Fibroblast of mammary gland (primary cell): ENCODE measurements at regions not wholly inside any gene's neighbourhood (a gene's known extent, or its start where the extent isn't known, plus 50 kb on each side); places are given as distances from the start of the nearest gene placed in this dataset.
"Not testable (repeated sequence)": the region's sequence is repeated elsewhere in the genome, so short reads cannot be mapped to it uniquely, and the experiment has no call there.

ENCODE experiments used
- DNase-seq: peaks from one replicate; pipeline ENCODE4 v3.0.0-alpha.2; 2010; ENCODE audit warnings: low read depth
- H3K4me3 ChIP-seq: 2 replicates; pipeline ENCODE4 v1.5.1; 2011; ENCODE audit warnings: low read depth, mild to moderate bottlenecking, low read length, moderate library complexity; ENCODE audit not compliant: control insufficient read depth
- TF ChIP-seq, protein P1 (sequence below): conservative IDR thresholded peaks from 2 replicates; pipeline ENCODE4 v1.5.1; 2011; ENCODE audit warnings: low read depth, low read length, inconsistent platforms; ENCODE audit not compliant: control insufficient read depth, insufficient read depth

DNA sequence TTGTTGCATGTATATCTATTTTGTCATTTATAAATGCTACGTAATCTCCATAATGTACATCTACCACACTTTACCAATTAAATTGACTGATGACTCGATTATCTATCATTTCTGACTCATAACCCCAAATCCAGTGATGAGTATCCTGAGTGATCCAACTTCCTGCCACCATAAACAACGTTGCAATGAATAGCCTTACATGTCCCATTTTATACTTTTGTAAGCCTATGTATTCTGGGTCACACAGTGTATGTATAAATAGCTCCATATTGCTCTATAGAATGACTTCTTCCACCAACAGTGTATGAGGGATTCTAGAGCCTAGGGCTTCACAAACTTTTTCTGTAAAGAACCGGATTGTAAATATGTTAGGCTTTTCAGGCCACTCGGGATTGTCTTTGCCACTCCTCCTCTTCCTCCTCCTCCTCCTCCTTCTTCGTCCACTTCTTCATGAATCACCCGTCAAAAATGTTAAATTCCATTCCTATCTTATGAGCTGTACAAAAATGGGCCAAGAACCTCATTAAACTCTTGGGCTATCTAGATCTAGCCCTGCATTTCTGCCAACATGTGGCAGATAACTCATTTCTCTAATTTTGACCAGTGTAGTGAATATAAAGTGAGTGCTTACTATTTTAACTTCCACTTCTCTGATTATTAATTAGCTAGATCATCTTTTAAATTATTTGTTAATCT, 672.2 kb upstream of the AMOT start:
- peak; percentile 86 for DNase-seq
- TF ChIP-seq, protein P1, sequence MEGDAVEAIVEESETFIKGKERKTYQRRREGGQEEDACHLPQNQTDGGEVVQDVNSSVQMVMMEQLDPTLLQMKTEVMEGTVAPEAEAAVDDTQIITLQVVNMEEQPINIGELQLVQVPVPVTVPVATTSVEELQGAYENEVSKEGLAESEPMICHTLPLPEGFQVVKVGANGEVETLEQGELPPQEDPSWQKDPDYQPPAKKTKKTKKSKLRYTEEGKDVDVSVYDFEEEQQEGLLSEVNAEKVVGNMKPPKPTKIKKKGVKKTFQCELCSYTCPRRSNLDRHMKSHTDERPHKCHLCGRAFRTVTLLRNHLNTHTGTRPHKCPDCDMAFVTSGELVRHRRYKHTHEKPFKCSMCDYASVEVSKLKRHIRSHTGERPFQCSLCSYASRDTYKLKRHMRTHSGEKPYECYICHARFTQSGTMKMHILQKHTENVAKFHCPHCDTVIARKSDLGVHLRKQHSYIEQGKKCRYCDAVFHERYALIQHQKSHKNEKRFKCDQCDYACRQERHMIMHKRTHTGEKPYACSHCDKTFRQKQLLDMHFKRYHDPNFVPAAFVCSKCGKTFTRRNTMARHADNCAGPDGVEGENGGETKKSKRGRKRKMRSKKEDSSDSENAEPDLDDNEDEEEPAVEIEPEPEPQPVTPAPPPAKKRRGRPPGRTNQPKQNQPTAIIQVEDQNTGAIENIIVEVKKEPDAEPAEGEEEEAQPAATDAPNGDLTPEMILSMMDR: no peak
- no peak overlapping the region for H3K4me3 ChIP-seq

DNA sequence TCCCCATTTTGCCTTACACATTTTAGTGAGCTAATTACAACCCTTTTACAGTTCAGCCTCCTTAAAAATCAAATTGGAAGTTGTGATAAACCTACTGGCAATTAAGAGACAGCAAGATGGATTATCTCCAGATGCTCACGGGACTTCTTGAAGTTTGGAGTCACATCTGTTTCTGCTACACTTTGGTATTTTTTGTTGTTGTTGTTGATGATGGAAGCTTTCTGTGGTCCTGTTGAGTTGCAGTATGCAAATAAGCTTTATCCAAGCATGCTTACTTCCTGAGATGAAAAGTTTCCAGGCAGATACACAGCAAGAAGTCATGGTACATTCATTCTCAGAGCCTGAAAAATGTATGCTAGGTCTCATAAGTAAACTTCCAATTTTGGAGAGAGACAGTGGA, 670.0 kb upstream of the AMOT start:
- peak; percentile 6 for DNase-seq
- TF ChIP-seq, protein P1: no peak
- no peak overlapping the region for H3K4me3 ChIP-seq

DNA sequence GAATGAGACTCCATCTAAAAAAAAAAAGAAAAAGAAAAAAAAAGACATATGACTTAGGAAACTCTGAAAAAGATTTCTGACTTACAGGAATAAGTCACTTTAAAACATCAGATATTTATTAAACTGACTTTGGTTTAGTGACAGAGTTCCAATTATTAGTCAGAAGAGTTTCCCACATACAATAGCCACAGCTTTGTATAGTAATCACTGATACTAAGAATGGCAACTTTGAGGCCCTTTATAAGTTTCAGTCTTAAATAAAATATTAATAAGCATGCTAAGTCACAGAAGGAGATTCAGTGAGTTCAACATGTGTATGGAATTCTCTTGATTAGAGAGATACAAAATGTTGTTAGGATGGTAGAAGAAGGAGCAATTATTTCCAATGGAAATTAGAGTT, 652.3 kb upstream of the AMOT start:
- TF ChIP-seq, protein P1: no peak
- no peak for DNase-seq
- no peak overlapping the region for H3K4me3 ChIP-seq

DNA sequence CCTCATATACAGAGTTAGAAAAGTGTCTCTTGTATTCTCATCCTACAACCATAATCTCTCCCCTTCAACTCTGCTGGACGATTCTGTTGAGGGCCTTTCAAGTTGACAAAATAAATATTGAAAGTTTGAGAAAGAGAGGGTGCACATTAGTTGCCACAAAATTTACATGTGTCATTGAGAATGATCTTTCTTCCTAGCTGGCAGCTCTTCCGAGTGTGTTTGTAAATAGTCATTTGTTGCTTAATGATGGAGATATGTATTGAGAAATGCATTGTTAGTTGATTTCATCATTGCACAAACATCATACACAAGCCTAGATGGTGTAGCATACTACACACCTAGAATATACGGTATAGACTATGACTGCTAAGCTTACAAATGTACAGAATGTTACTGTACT, 632.8 kb upstream of the AMOT start:
- no peak overlapping the region for H3K4me3 ChIP-seq
- peak; percentile 29 for DNase-seq
- TF ChIP-seq, protein P1: no peak

DNA sequence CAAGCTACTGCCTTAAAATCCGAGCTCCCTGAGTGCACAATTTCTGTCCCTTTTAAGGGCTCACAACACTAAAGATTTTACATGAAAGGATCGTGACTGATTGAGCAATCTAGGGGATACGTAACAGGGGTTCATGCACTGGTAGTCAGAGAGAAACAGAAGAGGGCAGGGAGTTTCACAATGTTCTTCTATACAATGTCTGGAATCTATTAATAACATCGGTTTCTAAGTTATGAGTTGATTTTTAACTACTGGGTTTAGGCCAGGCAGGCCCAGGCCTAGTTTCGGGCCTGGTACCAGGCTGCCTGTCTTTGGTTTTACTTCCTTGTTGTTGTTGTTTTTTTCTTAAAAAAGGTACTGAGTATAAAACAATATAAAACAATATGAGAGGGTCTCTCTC, 632.4 kb upstream of the AMOT start:
- peak; percentile 78 for DNase-seq
- not testable (repeated sequence) for H3K4me3 ChIP-seq

DNA sequence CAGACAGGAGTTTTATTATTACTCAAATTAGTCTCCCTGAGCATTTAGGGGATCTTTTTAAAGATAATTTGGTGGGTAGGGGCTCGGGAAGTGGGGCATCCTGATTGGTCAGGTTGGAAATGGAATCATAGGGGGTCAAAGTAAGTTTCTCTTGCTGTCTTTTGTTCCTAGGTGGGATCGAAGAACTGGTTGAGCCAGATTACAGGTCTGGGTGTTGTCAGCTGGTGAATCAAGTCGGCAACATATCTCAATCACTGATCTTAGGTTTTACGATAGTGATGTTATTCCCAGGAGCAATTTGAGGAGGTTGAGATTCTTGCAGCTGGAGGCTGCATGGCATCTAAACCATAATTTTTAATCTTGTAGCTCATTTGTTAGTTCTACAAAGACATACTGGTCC, 629.5 kb upstream of the AMOT start:
- TF ChIP-seq, protein P1: no peak
- DNase-seq: no peak
- H3K4me3 ChIP-seq: no peak overlapping the region

DNA sequence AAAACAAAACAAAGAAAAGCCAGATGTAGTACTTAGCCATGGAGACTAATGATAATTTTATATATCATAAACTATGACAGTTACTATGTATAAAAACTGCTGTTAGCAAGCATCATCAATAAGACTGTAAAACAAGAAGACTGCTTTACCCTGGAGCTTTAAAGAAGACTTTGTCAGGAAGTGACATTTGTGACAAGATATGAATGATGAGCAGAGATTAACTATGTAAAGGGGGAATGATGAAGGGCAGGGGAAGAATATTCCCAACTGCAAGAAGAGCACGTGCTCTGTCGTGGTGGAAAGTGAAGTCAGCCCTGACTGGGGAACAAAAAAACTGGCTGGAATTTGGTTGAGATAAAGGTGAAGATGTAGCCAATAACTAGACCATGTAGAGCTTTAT, 617.1 kb upstream of the AMOT start:
- TF ChIP-seq, protein P1: no peak

More for the DNA sequence above, 617.1 kb upstream of the AMOT start:
- H3K4me3 ChIP-seq: no peak overlapping the region
- no peak for DNase-seq
